GM19240 (cell line): ENCODE measurements at regions not wholly inside any gene's neighbourhood (a gene's known extent, or its start where the extent isn't known, plus 50 kb on each side); places are given as distances from the start of the nearest gene placed in this dataset.
"Not testable (repeated sequence)": the region's sequence is repeated elsewhere in the genome, so short reads cannot be mapped to it uniquely, and the experiment has no call there.

Experiments
- DNase-seq: peaks from one replicate; pipeline ENCODE4 v3.0.0; 2011; ENCODE audit warnings: low spot score; ENCODE audit not compliant: insufficient read length

GRCh38 chr20:56689318-56689717 is 60.2 kb downstream of the TFAP2C start:
- no peak for DNase-seq

GRCh38 chr20:56689852-56690485 is 60.9 kb downstream of the TFAP2C start:
- no peak for DNase-seq

DNA sequence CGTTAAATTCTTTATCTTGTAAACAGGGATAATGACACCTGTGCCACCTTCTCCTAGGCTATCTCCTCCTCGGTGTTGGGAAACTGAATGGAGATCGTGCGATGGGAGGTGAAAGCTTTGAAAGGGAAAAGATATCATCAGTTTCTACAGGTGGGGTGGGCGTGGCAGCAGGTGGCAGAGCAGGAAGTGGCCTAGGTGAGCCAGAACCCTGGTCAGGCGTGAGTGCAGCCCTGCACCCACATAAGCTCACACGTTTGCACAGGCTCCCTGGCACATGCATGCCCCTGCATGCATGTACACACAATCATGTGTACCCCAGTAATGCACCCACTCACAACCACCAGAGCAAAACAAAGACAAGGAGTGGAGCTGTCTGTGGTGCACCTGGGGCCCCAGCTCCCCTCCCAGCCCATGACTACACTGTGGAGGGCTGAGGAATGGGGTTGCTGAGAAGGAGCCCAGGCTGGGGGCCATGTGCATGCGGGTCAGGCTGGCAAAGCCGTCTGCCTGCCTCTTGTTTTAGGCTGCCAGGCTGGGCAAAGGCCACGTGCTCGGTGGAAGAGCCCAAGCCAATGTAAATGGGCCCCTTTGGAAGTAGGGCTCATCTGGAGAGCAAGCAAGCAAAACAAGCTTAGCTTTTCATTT is 61.5 kb downstream of the TFAP2C start:
- no peak for DNase-seq

DNA sequence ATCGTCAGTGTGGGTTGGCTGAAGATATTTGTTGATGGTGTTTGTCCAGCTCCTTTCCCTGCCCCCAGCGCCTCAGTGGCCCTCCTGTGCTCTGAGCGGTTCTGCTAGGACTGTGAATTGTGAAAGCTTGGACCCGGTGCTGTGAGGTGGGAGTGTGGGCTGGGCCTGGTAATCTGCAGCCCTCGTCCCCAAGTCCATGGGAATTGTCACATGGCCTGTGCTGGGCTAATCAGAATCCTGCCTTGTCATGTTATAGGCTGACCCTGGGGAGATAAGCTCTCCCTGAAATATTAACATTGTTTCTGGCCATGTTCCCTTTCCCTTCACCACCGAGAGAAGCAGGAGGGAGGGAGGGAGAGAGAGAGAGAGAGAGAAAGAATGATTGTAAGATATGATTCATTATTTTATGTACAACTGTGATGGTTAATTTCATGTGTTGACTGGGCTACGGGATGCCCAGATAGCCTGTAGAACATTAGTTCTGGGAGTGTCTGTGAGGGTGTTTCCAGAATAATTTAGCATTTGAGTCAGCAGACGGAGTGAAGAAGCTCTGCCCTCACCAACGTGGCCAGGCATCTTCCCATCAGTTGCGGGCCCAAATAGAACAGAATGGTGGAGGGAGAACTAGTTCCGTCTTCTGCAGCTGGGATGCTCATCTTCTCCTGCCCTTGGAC is 62.4 kb downstream of the TFAP2C start:
- DNase-seq: no peak

DNA sequence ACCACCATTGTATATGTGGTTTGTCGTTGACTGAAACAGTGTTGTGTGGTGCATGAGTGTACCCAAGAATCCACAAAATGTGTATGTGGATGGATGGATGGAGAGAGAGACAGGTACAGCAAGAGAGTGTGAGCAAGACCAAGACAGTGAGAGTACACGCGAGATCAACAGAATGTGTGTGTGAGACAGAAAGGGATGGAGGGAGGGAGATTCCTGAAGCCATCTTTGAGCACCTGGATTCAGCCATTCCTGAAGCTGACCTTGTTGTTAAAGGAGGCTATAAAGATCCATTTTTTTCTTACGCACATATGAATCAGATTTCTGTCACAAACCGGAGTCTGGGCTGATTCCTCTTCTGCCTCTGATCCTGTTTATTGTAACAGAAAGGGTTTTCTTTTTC is 64.1 kb downstream of the TFAP2C start:
- no peak for DNase-seq

GRCh38 chr20:56697476-56697875 is 68.4 kb downstream of the TFAP2C start:
- no peak for DNase-seq

DNA sequence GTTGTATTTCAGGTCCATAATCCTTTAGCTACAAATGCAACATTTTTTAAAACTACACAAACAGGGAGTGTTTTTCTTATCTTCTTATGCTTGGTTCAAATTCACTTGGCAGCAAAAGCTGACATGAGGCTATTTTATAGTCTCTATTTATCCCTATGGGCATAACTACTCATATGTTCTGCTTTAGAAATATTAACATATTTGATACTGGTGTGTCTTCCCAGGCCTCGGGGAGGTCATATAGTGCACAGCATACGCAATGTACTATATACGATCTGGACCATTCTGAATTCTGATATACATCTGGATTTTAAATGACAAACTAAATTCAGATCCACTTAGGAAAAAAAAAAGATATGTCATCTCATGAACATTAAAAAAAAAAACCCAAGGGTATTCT is 69.2 kb downstream of the TFAP2C start:
- DNase-seq: no peak

DNA sequence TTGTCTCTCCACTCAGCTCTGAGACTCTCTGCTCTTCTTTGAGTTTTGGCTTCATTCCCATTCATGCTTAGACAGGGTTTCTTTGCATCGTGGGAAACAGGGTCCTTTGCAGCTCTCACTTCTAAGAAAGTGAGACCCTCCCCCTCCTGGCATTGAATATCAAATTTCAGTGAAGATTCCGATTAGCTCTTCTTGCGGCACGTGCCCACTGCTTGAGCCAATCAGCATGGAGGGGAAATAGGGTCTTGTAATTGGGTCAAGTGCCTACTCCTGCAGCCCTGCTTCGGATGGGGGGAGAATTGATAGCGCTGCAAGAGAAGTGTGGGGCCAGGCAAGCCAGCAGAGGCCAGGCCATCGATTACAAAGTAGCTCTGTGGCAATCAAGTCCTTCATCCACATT is 69.6 kb downstream of the TFAP2C start:
- no peak for DNase-seq

DNA sequence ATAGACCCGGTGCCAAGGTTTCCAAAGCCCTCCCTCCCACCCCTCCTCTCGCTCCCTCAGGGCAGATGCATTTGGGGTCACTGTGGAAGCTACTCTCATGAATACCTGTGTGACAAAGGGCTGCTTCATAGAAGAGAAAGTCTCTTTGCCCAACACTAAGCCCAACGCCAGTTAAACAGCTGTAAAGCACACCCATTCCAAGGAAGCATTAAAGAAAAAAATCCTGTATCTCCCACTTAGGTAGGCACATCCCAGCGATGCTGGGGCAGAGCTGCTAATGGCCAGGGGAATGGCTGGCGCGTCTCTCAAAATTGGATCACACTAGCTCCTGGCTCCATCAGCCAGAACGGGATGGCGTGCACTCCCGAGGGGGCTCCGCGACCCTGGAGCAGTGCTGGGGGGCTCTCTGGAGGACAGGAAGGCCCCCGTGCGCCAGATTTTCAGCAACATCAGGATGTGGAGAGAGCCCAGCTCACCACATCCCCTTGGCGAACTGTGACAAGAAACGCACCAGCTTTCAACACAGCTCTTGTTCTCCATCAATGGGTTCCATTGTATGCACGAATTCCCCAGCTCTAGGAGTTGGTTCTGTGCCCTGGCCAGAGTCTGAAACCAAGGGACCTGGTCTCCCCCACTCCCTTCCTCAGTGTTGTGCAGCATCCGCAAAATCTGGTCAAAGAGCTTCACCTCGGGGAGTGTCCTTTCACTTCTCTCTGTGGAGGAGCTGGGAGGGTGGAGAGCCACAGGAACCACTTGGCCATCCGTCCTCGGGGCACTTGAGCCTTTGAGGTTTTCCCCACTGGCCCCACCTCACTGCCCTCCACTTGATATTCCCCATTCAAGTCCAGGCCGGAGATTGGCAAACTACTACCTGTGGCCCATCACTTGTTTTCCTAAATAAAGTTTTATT is 74.1 kb downstream of the TFAP2C start:
- DNase-seq: no peak

GRCh38 chr20:56706867-56707360 is 77.8 kb downstream of the TFAP2C start:
- DNase-seq: no peak

DNA sequence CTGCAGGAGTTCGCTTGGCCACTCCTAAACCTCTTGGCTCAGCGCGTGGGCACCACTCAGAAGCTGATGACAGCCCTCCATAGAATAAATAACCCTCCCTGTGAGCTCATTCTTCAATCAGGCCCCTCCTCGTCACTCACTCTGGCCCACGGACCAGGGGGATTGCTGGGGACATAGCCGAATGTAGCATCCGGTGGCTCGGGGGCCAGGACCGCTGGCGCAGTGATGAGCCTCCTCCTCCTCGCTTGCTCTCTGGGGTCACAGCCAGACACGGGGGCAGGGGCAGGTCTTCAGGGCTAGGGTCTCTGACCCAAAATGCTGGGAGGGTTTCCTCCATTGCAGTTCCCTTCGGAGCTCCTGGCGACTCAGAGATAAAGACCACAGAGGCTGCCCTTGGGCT is 79.9 kb downstream of the TFAP2C start:
- no peak for DNase-seq

DNA sequence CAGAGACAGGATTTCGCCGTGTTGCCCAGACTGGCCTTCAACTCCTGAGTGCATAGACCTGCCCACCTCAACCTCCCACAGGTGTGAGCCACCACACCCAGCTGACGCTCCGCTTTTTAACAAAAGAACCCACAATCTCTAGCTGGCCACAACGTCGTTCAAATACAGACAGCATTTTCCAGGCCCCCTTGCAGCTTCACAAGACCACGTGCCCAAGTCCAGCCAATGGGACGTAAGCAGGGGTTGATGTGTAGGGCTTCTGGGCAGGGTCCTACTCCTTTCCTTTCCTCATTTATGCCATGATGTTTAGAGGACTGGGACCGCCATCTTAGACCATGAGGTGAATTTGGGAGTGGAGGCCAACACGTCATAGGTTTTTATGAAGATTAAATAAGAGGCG is 81.0 kb downstream of the TFAP2C start:
- no peak for DNase-seq

GRCh38 chr20:56710577-56710976 is 81.5 kb downstream of the TFAP2C start:
- DNase-seq: not testable (repeated sequence)

- no peak for DNase-seq
Measured at GRCh38 chr20:56711018-56711417, 81.9 kb downstream of the TFAP2C start.

GRCh38 chr20:56715309-56715708 is 86.2 kb downstream of the TFAP2C start:
- DNase-seq: no peak

DNA sequence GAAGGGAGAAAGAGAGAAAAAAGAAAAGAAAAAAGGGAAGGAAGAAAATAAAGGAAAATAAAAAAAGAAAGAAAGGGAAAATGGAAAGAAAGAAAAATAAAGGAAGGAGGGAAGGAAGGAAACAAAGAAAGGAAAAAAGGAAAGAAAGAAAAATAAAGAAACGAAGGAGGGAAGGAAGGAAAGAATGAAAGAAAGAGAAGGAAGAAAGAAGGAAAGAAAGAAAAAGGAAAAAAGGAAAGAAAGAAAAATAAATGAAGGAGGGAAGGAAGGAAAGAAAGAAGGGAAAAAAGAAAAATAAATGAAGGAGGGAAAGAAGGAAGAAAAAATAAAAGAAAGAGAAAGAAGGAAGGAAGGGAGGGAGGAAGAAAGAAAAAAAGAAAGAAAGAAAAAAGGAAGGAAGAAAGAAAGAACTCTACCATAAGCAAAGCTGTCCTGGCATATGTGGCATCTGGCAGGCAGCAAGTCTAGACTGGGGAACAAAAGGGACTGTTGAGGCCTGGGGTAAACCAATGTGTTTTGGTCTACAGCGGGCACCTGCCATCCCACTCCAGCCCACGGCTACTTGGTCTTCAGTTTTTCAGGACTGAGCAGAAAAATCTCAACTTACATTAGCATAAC is 86.9 kb downstream of the TFAP2C start:
- DNase-seq: no peak

DNA sequence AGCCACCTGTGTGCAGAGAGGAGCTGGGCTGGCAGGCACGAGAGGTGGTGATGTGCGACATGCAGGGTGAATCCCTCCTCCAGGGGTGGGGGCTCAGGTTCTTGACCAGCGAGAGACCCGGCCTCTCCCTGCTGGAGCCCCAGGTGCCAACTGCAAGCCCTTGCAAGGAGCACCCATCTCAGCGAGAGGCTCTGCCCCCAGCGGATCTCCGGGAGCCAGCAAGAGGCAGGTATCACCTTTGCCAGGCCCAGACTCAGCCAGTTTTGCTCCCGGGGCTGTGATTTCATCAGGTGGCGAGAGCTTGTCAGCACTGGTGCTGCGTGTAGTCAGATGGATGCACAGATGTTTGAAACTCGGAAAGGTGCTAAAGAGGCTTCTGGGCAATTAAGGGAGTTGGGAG is 87.7 kb downstream of the TFAP2C start:
- DNase-seq: no peak

DNA sequence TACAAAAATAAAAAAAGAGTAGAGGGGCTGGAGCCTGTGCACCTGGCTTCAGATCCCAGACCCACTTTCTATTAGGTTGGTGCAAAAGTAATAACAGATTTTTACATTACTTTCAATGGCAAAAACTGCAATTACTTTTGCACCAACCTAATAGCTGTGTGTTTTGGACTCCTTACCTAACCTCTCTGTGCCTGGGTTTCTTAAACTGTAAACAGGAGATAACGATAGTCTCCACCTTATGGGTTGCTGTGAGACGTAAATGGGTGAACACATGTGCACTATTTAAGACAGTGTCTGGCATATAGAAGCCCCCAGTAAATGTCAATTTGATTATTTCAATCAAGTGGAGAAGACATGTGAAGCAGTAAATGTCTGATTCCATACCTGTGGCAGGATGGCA is 89.7 kb downstream of the TFAP2C start:
- DNase-seq: no peak

DNA sequence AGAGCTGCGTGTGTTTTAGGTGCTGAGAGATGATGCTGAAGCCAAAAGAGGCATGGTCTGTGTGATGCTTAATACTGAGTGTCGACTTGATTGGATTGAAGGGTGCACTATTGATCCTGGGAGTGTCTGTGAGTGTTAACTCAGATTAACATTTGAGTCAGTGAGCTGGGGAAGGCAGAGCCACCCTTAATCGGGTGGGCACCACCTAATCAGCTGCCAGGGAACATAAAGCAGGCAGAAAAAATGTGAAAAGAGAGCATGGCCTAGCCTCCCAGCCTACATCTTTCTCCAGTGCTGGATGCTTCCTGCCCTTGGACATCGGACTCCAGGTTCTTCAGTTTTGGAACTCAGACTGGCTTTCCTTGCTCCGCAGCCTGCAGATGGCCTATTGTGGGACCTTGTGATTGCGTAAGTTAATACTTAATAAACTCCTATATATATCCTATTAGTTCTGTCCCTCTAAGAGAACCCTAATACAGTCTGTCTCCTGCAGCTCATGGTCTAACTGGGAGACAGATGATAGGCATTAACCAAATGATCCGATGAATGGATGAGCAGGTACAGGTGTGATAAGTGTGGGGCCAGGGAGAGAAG is 91.6 kb downstream of the TFAP2C start:
- DNase-seq: no peak

DNA sequence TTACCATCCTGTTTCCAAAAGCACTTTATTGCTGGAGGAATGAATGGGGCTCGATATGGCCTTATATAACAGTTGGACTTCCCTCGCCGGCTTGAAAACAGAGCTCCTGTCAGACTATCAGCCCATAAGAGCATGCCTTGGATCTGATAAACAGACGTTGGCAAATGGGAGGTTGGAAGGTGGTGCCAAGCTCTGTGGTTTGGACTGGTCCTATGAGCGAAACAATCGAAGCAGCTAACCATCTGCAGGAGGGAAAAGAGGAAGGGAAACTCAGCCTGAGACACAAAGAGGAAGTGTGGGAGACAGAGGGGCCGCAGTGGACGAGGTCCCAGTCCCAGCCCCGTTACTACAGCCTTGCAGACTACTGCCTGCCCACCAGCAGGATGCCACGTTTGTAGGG is 92.9 kb downstream of the TFAP2C start:
- peak; percentile 7 for DNase-seq

- no peak for DNase-seq
Measured at GRCh38 chr20:56723331-56723730, 94.2 kb downstream of the TFAP2C start.
